ENCODE measurements at regions not wholly inside any gene's neighbourhood (a gene's known extent, or its start where the extent isn't known, plus 50 kb on each side); places are given as distances from the start of the nearest gene placed in this dataset.

GRCh38 chrX:112520124-112520523 lies 159.6 kb downstream of the LHFPL1 start:
- no peak for TF ChIP-seq POLR2A (IDR thresholded peaks at IDR 0.05)
- no peak for TF ChIP-seq CTCF (IDR thresholded peaks at IDR 0.05)
